ENCODE measurements at regions not wholly inside any gene's neighbourhood (a gene's known extent, or its start where the extent isn't known, plus 50 kb on each side); places are given as distances from the start of the nearest gene placed in this dataset.

DNA sequence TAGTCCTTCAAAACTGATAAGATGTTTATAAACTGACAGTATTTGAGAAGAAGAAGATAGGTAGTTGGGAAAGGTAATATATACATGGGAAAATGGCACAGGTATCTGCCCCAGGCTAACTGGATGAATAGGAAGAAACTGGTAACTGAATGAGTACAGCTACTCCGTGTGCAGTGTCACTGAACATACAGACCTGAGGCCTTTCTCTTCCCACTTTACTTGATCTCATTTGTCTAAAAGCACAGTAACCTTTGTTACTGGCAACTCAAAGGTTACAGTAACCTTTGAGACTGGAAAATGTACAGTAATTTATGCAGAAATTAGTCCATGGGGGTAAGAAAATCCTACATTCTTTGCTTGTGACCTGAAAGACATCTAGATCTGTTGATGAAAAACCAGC is 735.0 kb upstream of the RIOK2 start:
- TF ChIP-seq KAT7 (CRISPR knock-in tag; IDR thresholded peaks at IDR 0.05; ENCODE audit: borderline replicate concordance) (no peak), HMGXB4 (CRISPR knock-in tag; IDR thresholded peaks at IDR 0.05) (no peak), EMX1 (CRISPR knock-in tag; IDR thresholded peaks at IDR 0.05) (no peak), ZNF138 (CRISPR knock-in tag; conservative IDR thresholded peaks at IDR 0.05) (no peak), ATF1 (CRISPR knock-in tag; IDR thresholded peaks at IDR 0.05) (no peak), ZNF396 (CRISPR knock-in tag; IDR thresholded peaks at IDR 0.05; ENCODE audit: borderline replicate concordance) (no peak), NR1H2 (CRISPR knock-in tag; IDR thresholded peaks at IDR 0.05) (no peak), HMGA2 (CRISPR knock-in tag; IDR thresholded peaks at IDR 0.05) (no peak), FOXK1 (CRISPR knock-in tag; IDR thresholded peaks at IDR 0.05) (no peak), SP1 (CRISPR knock-in tag; conservative IDR thresholded peaks at IDR 0.05) (no peak), ZNF423 (CRISPR knock-in tag; IDR thresholded peaks at IDR 0.05) (no peak), ZBTB21 (CRISPR knock-in tag; IDR thresholded peaks at IDR 0.05; ENCODE audit: borderline replicate concordance) (no peak)
- TF ChIP-seq, protein P1, sequence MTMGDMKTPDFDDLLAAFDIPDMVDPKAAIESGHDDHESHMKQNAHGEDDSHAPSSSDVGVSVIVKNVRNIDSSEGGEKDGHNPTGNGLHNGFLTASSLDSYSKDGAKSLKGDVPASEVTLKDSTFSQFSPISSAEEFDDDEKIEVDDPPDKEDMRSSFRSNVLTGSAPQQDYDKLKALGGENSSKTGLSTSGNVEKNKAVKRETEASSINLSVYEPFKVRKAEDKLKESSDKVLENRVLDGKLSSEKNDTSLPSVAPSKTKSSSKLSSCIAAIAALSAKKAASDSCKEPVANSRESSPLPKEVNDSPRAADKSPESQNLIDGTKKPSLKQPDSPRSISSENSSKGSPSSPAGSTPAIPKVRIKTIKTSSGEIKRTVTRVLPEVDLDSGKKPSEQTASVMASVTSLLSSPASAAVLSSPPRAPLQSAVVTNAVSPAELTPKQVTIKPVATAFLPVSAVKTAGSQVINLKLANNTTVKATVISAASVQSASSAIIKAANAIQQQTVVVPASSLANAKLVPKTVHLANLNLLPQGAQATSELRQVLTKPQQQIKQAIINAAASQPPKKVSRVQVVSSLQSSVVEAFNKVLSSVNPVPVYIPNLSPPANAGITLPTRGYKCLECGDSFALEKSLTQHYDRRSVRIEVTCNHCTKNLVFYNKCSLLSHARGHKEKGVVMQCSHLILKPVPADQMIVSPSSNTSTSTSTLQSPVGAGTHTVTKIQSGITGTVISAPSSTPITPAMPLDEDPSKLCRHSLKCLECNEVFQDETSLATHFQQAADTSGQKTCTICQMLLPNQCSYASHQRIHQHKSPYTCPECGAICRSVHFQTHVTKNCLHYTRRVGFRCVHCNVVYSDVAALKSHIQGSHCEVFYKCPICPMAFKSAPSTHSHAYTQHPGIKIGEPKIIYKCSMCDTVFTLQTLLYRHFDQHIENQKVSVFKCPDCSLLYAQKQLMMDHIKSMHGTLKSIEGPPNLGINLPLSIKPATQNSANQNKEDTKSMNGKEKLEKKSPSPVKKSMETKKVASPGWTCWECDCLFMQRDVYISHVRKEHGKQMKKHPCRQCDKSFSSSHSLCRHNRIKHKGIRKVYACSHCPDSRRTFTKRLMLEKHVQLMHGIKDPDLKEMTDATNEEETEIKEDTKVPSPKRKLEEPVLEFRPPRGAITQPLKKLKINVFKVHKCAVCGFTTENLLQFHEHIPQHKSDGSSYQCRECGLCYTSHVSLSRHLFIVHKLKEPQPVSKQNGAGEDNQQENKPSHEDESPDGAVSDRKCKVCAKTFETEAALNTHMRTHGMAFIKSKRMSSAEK (CRISPR knock-in tag; IDR thresholded peaks at IDR 0.05; ENCODE audit: borderline replicate concordance) = no peak
- TF ChIP-seq, protein P2, sequence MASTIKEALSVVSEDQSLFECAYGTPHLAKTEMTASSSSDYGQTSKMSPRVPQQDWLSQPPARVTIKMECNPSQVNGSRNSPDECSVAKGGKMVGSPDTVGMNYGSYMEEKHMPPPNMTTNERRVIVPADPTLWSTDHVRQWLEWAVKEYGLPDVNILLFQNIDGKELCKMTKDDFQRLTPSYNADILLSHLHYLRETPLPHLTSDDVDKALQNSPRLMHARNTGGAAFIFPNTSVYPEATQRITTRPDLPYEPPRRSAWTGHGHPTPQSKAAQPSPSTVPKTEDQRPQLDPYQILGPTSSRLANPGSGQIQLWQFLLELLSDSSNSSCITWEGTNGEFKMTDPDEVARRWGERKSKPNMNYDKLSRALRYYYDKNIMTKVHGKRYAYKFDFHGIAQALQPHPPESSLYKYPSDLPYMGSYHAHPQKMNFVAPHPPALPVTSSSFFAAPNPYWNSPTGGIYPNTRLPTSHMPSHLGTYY (CRISPR knock-in tag; IDR thresholded peaks at IDR 0.05) = no peak
- TF ChIP-seq, protein P3, sequence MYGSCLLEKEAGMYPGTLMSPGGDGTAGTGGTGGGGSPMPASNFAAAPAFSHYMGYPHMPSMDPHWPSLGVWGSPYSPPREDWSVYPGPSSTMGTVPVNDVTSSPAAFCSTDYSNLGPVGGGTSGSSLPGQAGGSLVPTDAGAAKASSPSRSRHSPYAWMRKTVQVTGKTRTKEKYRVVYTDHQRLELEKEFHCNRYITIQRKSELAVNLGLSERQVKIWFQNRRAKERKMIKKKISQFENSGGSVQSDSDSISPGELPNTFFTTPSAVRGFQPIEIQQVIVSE (CRISPR knock-in tag; IDR thresholded peaks at IDR 0.05; ENCODE audit: borderline replicate concordance) = no peak
- ChIA-PET POLR2A (no interaction called here), CTCF (no interaction called here)
- H3K4me1 Mint-ChIP-seq = no peaks in the 10 kb centered on the region
- H3K27me3 Mint-ChIP-seq (ENCODE audit: low read depth) = no peaks in the 10 kb centered on the region
- no peaks in the 10 kb centered on the region for H3K9me3 Mint-ChIP-seq
- H3K4me3 Mint-ChIP-seq = no peak overlapping the region
- DNase-seq (ENCODE audit: low spot score) (no peak), ATAC-seq (no peak)
- no peak overlapping the region for H3K27ac Mint-ChIP-seq
- H3K36me3 Mint-ChIP-seq = no peaks in the 10 kb centered on the region

GRCh38 chr5:97918620-97919019 is 735.6 kb upstream of the RIOK2 start:
- Mint-ChIP-seq H3K4me1 (no peaks in the 10 kb centered on the region), H3K27me3 (ENCODE audit: low read depth) (no peaks in the 10 kb centered on the region), H3K9me3 (no peaks in the 10 kb centered on the region), H3K27ac (no peak overlapping the region), H3K36me3 (no peaks in the 10 kb centered on the region), H3K4me3 (no peak overlapping the region)
- no peak for ATAC-seq
- CTCF ChIA-PET = no interaction called here
- POLR2A ChIA-PET = no interaction called here
- no peak for DNase-seq (ENCODE audit: low spot score)
- no peak for TF ChIP-seq KAT7 (CRISPR knock-in tag; IDR thresholded peaks at IDR 0.05; ENCODE audit: borderline replicate concordance)
- TF ChIP-seq, protein P4, sequence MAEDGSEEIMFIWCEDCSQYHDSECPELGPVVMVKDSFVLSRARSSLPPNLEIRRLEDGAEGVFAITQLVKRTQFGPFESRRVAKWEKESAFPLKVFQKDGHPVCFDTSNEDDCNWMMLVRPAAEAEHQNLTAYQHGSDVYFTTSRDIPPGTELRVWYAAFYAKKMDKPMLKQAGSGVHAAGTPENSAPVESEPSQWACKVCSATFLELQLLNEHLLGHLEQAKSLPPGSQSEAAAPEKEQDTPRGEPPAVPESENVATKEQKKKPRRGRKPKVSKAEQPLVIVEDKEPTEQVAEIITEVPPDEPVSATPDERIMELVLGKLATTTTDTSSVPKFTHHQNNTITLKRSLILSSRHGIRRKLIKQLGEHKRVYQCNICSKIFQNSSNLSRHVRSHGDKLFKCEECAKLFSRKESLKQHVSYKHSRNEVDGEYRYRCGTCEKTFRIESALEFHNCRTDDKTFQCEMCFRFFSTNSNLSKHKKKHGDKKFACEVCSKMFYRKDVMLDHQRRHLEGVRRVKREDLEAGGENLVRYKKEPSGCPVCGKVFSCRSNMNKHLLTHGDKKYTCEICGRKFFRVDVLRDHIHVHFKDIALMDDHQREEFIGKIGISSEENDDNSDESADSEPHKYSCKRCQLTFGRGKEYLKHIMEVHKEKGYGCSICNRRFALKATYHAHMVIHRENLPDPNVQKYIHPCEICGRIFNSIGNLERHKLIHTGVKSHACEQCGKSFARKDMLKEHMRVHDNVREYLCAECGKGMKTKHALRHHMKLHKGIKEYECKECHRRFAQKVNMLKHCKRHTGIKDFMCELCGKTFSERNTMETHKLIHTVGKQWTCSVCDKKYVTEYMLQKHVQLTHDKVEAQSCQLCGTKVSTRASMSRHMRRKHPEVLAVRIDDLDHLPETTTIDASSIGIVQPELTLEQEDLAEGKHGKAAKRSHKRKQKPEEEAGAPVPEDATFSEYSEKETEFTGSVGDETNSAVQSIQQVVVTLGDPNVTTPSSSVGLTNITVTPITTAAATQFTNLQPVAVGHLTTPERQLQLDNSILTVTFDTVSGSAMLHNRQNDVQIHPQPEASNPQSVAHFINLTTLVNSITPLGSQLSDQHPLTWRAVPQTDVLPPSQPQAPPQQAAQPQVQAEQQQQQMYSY (CRISPR knock-in tag; IDR thresholded peaks at IDR 0.05) = no peak
- TF ChIP-seq NFATC4 (CRISPR knock-in tag; IDR thresholded peaks at IDR 0.05) = no peak
- TF ChIP-seq RELA (CRISPR knock-in tag; IDR thresholded peaks at IDR 0.05; ENCODE audit: borderline replicate concordance) = no peak
- no peak for TF ChIP-seq SP1 (CRISPR knock-in tag; conservative IDR thresholded peaks at IDR 0.05)
- no peak for TF ChIP-seq STAT6 (CRISPR knock-in tag; conservative IDR thresholded peaks at IDR 0.05; ENCODE audit: low read depth)
- no peak for TF ChIP-seq CTCF (IDR thresholded peaks at IDR 0.05)

All from WTC11 (cell line).